ENCODE measurements at regions not wholly inside any gene's neighbourhood (a gene's known extent, or its start where the extent isn't known, plus 50 kb on each side); places are given as distances from the start of the nearest gene placed in this dataset.
"Not testable (repeated sequence)": the region's sequence is repeated elsewhere in the genome, so short reads cannot be mapped to it uniquely, and the experiment has no call there.

DNA sequence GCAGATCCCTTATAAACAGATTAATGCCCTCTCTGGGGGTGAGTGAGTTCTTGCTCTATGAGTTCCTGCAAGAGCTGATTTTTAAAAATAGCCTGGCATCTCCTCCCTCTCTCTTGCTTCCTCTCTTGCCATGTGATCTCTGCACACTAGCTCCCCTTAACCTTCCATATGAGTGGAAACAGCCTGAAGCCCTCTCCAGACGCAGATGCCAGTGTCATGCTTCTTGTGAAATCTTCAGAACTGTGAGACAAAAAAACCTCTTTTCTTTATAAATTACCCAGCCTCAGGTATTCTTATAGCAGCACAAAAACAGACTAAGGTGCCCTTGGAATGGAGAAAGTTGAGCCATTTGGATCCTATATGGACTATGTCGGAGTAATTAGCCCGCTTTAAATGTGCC, 559.7 kb upstream of the CYLC2 start:
- TF ChIP-seq, protein P1, sequence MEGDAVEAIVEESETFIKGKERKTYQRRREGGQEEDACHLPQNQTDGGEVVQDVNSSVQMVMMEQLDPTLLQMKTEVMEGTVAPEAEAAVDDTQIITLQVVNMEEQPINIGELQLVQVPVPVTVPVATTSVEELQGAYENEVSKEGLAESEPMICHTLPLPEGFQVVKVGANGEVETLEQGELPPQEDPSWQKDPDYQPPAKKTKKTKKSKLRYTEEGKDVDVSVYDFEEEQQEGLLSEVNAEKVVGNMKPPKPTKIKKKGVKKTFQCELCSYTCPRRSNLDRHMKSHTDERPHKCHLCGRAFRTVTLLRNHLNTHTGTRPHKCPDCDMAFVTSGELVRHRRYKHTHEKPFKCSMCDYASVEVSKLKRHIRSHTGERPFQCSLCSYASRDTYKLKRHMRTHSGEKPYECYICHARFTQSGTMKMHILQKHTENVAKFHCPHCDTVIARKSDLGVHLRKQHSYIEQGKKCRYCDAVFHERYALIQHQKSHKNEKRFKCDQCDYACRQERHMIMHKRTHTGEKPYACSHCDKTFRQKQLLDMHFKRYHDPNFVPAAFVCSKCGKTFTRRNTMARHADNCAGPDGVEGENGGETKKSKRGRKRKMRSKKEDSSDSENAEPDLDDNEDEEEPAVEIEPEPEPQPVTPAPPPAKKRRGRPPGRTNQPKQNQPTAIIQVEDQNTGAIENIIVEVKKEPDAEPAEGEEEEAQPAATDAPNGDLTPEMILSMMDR (IDR thresholded peaks at IDR 0.05; ENCODE audit: borderline replicate concordance, control extremely low read depth, extremely low read depth, insufficient read depth, missing control alignments): no peak
- in situ Hi-C loops (cut with MboI; ENCODE audit: low sequenced_read_pairs, unreplicated experiment): no loop called here
- DNase-seq (ENCODE audit: low spot score): no peak

DNA sequence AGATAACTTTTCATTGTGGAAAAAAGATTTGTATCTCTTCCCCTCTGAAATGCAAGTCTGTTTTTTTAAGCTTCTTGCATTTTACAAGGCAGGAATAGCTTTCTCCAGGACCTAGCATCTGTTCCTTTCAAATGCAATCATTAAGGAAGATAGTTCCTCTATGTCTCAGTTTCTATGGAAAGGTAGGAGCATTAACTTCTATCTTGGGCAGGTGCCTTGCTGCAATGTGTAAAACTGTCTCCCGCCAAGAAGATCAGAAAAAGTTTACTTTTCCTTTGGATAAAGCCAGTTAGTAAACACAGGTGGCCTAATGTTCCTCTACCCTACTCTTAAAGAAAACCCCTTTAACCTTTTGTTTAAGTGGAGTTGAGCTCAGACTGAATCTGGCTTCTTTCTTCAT, 560.6 kb upstream of the CYLC2 start:
- TF ChIP-seq, protein P1 (IDR thresholded peaks at IDR 0.05; ENCODE audit: borderline replicate concordance, control extremely low read depth, extremely low read depth, insufficient read depth, missing control alignments): no peak
- no peak for DNase-seq (ENCODE audit: low spot score)
- in situ Hi-C loops (cut with MboI; ENCODE audit: low sequenced_read_pairs, unreplicated experiment): no loop called here

DNA sequence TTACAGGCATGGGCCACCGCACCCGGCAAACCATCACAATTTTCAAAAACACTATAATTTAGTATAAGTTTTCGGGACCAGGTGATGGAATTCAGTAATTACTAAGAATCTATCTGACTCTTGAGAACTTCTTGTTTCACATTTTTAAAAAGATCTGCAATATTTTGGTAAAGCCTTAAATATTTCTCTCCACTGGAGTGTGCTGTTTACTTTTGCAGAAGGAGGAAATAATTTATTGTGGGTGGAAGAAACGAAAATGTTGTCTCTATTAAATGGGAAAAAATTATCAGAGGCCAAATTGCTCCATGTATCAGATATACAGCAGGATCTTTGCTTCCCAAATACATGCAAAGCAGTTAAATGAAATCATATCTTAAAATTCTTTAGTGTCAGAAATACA, 566.8 kb upstream of the CYLC2 start:
- TF ChIP-seq, protein P1 (IDR thresholded peaks at IDR 0.05; ENCODE audit: borderline replicate concordance, control extremely low read depth, extremely low read depth, insufficient read depth, missing control alignments): no peak
- in situ Hi-C loops (cut with MboI; ENCODE audit: low sequenced_read_pairs, unreplicated experiment): no loop called here
- DNase-seq (ENCODE audit: low spot score): no peak

DNA sequence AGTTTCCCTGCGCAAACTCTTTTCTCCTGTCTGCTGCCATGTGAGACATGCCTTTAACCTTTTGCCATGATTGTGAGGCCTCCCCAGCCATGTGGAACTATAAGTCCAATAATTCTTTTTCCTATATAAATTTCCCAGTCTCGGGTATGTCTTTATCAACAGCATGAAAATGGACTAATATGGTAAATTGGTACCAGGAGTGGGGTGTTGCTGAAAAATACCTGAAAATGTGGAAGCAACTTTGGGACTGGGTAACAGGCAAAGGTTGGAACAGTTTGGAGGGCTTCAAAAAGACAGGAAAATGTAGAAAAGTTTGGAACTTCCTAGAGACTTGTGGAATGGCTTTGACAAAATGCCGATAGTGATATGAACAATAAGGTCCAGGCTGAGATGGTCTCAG, 578.9 kb upstream of the CYLC2 start:
- in situ Hi-C loops (cut with MboI; ENCODE audit: low sequenced_read_pairs, unreplicated experiment); DNase-seq (ENCODE audit: low spot score): not testable (repeated sequence)

DNA sequence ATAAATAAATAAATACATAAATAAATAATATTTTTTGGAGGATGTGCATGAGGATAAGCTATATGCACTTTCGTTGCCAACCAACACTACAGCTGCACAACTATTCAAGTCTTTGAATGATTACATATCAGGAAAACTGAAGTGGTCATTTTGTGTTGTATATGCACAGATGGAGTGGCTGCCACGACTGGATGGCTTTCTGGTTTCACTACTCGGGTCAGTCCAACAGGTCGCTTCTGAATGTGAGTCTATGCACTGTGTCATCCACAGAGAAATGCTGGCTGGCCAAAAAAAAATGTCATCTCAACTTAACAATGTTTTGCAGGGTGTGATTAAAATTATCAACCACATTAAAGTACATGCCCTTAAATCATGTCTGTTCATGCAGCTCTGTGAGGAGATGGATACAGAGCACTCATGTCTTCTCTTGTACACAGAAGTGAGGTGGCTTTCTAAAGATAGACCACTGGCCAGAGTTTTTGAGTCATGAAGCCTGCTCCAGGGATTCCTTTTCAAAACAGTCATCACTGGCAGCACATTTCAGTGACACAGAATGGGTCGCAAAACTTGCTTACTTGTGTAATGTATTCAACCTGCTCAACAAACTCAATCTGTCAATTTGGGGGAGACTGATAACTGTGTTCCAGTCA, 589.8 kb upstream of the CYLC2 start:
- DNase-seq (ENCODE audit: low spot score): no peak
- TF ChIP-seq, protein P1 (IDR thresholded peaks at IDR 0.05; ENCODE audit: borderline replicate concordance, control extremely low read depth, extremely low read depth, insufficient read depth, missing control alignments): no peak
- in situ Hi-C loops (cut with MboI; ENCODE audit: low sequenced_read_pairs, unreplicated experiment): no loop called here

DNA sequence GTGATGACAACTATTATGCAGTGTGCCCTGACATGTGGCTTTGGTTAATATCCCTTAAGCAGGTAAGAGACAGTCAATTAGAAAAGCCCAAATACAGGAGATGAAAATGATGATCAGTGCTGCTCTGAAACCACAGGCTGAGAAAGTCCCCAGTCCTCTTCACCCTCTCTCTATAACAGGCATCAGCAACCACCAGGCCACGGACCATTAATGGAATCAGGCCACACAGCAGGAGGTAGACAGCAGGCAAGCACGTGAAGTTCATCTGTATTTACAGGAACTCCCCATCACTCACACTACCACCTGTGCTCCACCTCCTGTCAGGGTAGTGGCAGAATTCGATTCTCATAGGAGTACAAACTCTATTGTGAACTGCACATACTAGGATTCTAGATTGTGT, 591.6 kb upstream of the CYLC2 start:
- no peak for DNase-seq (ENCODE audit: low spot score)
- in situ Hi-C loops (cut with MboI; ENCODE audit: low sequenced_read_pairs, unreplicated experiment): no loop called here

DNA sequence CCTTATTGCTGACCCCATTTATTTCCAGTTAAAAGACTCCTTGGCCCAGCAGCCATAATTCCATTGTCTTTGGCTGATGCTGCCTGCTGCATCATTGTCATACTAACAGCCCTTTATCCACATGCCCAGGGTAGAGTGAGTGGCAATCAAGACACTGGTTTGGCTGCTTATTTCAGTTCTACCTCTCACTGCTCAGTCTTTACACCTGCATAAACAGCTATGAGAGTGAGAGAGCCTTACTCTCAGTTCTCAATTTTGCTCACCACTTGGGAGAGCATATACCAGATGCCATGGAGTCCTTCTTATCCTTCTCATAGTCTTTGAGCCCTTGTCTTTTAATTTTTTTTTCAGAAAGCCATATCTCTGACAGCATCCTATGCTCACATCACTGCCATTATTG, 596.9 kb upstream of the CYLC2 start:
- TF ChIP-seq, protein P1 (IDR thresholded peaks at IDR 0.05; ENCODE audit: borderline replicate concordance, control extremely low read depth, extremely low read depth, insufficient read depth, missing control alignments): no peak
- in situ Hi-C loops (cut with MboI; ENCODE audit: low sequenced_read_pairs, unreplicated experiment): no loop called here
- DNase-seq (ENCODE audit: low spot score): no peak

More for the DNA sequence above, 591.6 kb upstream of the CYLC2 start:
- TF ChIP-seq, protein P1 (IDR thresholded peaks at IDR 0.05; ENCODE audit: borderline replicate concordance, control extremely low read depth, extremely low read depth, insufficient read depth, missing control alignments): no peak

DNA sequence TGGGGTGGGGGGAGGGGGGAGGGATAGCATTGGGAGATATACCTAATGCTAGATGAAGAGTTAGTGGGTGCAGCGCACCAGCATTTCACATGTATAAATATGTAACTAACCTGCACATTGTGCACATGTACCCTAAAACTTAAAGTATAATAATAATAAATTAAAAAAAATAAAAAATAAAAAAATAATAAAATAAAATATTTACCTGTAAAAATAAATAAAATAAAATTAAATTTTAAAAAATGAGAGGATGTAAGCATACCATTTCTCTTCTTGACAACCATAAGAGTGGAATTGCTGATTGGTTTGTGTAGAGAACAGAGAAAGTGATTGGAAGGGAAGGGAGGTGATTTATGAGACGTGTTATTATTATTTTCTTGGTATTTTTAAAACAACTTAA, 609.5 kb upstream of the CYLC2 start:
- in situ Hi-C loops (cut with MboI; ENCODE audit: low sequenced_read_pairs, unreplicated experiment); DNase-seq (ENCODE audit: low spot score): not testable (repeated sequence)

Measured in GM13976 (cell line).